Mesothelial cell of epicardium (in vitro differentiated cells): ENCODE measurements at regions not wholly inside any gene's neighbourhood (a gene's known extent, or its start where the extent isn't known, plus 50 kb on each side); places are given as distances from the start of the nearest gene placed in this dataset.

ENCODE experiments used
- DNase-seq, 2 experiments: peaks; one replicate each; pipeline ENCODE4 v3.0.0; 2021; ENCODE audit warnings: low spot score in 2 of 2; ENCODE audit not compliant: unreplicated experiment in 2 of 2
- H3K27ac Mint-ChIP-seq: 2 replicates; pipeline ENCODE4 v1.8.0; 2021; ENCODE audit warnings: mixed read lengths
- H3K27me3 Mint-ChIP-seq: 2 replicates; pipeline ENCODE4 v1.8.0; 2021; ENCODE audit warnings: low read depth, mixed read lengths
- H3K36me3 Mint-ChIP-seq: 2 replicates; pipeline ENCODE4 v1.8.0; 2021; ENCODE audit warnings: mixed read lengths
- H3K4me1 Mint-ChIP-seq: 2 replicates; pipeline ENCODE4 v1.8.0; 2021; ENCODE audit warnings: mixed read lengths
- H3K4me3 Mint-ChIP-seq: 2 replicates; pipeline ENCODE4 v1.8.0; 2021; ENCODE audit warnings: mild to moderate bottlenecking, moderate library complexity, mixed read lengths
- H3K9me3 Mint-ChIP-seq: 2 replicates; pipeline ENCODE4 v1.8.0; 2021; ENCODE audit warnings: mixed read lengths
- TF ChIP-seq, protein P1 (sequence below): fragments of 200-600 bp; sonication (generic); IDR thresholded peaks from one replicate; pipeline ENCODE4 v1.5.0; 2021; ENCODE audit warnings: antibody characterized with exemption; ENCODE audit not compliant: unreplicated experiment

DNA sequence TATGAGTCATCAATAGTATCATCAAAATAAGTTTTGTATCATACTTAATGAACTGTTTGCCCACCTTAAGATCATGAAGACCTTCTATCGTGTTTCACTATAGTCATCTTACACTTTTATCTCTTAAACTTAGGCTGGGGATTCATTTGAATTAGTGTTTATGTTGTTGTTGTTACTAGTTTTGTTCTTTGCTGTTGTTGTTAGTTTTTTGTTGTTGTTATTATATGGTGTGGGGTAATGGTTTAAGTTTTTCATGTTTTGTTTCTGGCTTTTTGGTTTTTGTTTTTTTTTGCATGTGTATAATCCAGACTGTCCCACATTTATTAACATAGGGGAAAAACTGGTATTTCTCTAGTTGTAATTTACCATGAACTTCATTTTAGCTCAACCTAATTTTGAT lies 965.1 kb upstream of the MIR17HG start:
- H3K9me3 Mint-ChIP-seq = peaks cover 6% of the 10 kb centered on the region
- H3K4me1 Mint-ChIP-seq = peaks cover 2% of the 10 kb centered on the region
- H3K4me3 Mint-ChIP-seq = no peak overlapping the region
- no peak overlapping the region for H3K27ac Mint-ChIP-seq
- no peaks in the 10 kb centered on the region for H3K36me3 Mint-ChIP-seq
- H3K27me3 Mint-ChIP-seq = no peaks in the 10 kb centered on the region
- DNase-seq = no peak
- TF ChIP-seq, protein P1, sequence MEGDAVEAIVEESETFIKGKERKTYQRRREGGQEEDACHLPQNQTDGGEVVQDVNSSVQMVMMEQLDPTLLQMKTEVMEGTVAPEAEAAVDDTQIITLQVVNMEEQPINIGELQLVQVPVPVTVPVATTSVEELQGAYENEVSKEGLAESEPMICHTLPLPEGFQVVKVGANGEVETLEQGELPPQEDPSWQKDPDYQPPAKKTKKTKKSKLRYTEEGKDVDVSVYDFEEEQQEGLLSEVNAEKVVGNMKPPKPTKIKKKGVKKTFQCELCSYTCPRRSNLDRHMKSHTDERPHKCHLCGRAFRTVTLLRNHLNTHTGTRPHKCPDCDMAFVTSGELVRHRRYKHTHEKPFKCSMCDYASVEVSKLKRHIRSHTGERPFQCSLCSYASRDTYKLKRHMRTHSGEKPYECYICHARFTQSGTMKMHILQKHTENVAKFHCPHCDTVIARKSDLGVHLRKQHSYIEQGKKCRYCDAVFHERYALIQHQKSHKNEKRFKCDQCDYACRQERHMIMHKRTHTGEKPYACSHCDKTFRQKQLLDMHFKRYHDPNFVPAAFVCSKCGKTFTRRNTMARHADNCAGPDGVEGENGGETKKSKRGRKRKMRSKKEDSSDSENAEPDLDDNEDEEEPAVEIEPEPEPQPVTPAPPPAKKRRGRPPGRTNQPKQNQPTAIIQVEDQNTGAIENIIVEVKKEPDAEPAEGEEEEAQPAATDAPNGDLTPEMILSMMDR = no peak

DNA sequence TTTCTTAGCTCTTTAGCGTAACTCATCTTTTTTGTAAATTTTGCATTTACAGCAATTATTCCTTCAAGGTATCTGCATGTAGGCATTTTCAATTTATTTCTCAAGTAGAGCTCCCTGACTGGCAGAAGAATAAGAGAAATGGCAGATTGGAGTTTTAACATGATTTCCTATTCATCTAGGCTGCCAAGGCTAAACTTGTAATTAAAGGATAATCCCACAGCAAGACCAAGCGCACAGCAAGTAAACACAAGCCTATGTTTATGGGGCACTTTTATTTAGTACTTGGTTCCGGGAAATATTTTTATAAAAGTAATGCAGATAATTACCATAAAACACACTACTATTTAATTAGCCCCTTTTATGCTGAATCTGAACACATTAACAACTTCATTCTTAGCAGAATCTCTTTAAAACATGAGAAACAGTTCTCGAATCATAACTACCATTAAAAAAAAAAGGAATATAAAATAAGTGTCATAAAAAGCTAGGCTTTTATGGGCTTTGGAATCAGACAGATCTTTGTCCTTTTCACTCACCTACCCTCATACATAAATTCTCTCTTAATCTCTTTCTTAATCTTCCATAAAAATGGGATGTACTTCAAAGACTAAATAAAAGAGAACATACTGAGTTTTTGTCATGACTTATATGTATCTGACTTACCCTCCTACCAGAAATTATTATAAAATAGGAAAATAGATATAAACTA lies 961.6 kb upstream of the MIR17HG start:
- H3K9me3 Mint-ChIP-seq = peaks cover 32% of the 10 kb centered on the region
- H3K4me1 Mint-ChIP-seq = peaks cover 2% of the 10 kb centered on the region
- TF ChIP-seq, protein P1 = no peak
- no peaks in the 10 kb centered on the region for H3K27me3 Mint-ChIP-seq
- H3K36me3 Mint-ChIP-seq = no peaks in the 10 kb centered on the region
- no peak for DNase-seq
- H3K4me3 Mint-ChIP-seq = no peak overlapping the region
- no peak overlapping the region for H3K27ac Mint-ChIP-seq

DNA sequence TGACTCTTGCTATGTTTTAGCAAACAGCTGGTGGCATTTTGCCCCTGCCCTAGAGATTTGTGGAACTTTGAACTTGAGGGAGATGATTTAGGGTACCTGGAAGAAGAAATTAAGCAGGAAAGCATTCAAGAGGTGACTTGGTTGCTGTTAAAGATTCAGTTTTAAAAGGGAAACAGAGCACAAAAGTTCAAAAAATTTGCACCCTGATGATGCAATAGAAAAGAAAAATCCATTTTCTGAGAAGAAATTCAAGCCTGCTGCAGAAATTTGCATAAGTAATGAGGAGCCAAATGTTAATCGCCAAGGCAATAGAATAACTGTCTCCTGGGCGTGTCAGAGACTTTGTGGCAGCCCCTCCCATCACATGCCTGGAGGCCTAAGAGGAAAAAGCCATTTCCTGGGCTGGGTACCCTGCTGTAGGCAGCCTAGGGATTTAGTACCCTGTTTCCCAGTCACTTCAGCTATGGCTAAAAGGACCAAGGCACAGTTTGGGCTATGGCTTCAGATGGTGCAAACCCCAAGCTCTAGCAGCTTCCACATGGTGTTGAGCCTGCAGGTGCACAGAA lies 958.5 kb upstream of the MIR17HG start:
- Mint-ChIP-seq H3K36me3 (no peaks in the 10 kb centered on the region), H3K4me1 (peaks cover 2% of the 10 kb centered on the region), H3K4me3 (no peak overlapping the region), H3K9me3 (peaks cover 35% of the 10 kb centered on the region), H3K27ac (no peak overlapping the region), H3K27me3 (no peaks in the 10 kb centered on the region)
- DNase-seq = no peak
- TF ChIP-seq, protein P1 = no peak

DNA sequence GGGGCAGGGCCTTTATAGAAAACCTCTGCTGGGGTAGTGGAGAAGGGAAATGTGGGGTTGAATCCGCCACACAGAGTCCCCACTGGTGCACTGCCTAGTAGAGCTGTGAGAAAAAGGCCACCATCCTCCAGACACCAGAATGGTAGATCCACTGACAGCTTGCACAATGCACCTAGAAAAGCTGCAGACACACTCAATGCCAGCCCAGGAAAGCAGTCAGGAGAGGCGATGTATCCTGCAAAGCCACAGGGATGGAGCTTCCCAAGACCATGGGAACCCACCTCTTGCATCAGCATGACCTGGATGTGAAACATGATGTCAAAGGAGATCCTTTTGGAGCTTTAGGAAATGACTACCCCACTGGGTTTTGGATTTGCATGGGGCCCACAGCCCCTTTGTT lies 958.0 kb upstream of the MIR17HG start:
- Mint-ChIP-seq H3K27me3 (no peaks in the 10 kb centered on the region), H3K36me3 (no peaks in the 10 kb centered on the region), H3K27ac (no peak overlapping the region), H3K9me3 (peaks cover 35% of the 10 kb centered on the region), H3K4me1 (peaks cover 2% of the 10 kb centered on the region), H3K4me3 (no peak overlapping the region)
- TF ChIP-seq, protein P1 = no peak
- DNase-seq = no peak

DNA sequence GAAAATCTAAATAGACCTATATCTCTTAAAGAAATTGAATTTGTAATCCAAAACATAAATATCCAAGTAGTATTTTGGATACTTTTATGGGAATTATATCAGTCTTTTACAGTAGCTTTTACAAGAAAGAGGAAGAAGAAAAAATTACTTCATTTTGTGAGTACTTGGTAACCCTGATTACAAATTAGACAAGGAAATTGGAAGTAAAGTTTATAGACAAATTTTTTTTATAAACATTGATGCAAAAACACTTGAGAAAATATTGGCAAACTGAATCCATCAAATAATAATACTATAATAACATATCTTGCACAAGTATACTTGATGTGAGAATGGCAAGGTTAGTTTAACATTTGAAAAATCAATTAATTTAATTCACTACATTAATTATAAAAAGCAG lies 954.1 kb upstream of the MIR17HG start:
- Mint-ChIP-seq H3K4me1 (no peaks in the 10 kb centered on the region), H3K27ac (no peak overlapping the region), H3K9me3 (peaks cover 22% of the 10 kb centered on the region), H3K36me3 (no peaks in the 10 kb centered on the region), H3K27me3 (no peaks in the 10 kb centered on the region), H3K4me3 (no peak overlapping the region)
- no peak for DNase-seq
- TF ChIP-seq, protein P1 = no peak
